Choroid plexus epithelial cell (primary cell): ENCODE measurements at regions not wholly inside any gene's neighbourhood (a gene's known extent, or its start where the extent isn't known, plus 50 kb on each side); places are given as distances from the start of the nearest gene placed in this dataset.
A peak's percentile ranks its signal among the peaks of the same experiment; 100 is the strongest.

Experiments
- DNase-seq: peaks from one replicate; pipeline ENCODE4 v3.0.0-alpha.2; 2010; ENCODE audit warnings: low read depth
- H3K4me3 ChIP-seq: 2 replicates; pipeline ENCODE4 v1.5.1; 2011; ENCODE audit warnings: low read depth, mild to moderate bottlenecking, control low read depth, low read length, moderate library complexity
- TF ChIP-seq, protein P1 (sequence below): conservative IDR thresholded peaks from 2 replicates; pipeline ENCODE4 v1.5.1; 2011; ENCODE audit warnings: low read depth, mild to moderate bottlenecking, control low read depth, inconsistent platforms, low read length, moderate library complexity

DNA sequence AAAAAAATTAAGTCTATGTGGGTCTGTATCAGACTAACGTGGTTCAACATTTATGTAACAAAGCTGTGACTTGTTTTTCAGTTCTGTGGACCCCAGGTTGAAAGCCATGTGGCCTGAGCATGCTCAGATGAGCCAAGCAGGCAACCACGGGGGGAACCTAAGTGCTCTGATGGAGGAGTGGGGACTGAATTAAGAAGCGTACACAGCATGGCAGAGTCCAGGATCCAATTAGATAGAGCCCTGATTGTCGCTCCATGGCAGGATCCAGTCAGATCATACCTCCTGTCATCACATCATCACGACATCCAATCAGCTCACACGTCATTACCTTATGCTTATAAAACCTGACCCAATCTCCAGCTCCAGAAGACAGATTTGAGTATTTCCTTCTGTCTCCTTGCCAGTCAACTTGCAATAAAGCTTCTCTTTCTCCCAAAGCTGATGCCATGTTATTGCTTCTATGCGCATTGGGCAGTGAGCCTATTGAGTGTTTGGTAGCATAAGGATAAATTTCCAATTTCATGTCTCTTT lies 1013.1 kb upstream of the TMEM132C start:
- TF ChIP-seq, protein P1, sequence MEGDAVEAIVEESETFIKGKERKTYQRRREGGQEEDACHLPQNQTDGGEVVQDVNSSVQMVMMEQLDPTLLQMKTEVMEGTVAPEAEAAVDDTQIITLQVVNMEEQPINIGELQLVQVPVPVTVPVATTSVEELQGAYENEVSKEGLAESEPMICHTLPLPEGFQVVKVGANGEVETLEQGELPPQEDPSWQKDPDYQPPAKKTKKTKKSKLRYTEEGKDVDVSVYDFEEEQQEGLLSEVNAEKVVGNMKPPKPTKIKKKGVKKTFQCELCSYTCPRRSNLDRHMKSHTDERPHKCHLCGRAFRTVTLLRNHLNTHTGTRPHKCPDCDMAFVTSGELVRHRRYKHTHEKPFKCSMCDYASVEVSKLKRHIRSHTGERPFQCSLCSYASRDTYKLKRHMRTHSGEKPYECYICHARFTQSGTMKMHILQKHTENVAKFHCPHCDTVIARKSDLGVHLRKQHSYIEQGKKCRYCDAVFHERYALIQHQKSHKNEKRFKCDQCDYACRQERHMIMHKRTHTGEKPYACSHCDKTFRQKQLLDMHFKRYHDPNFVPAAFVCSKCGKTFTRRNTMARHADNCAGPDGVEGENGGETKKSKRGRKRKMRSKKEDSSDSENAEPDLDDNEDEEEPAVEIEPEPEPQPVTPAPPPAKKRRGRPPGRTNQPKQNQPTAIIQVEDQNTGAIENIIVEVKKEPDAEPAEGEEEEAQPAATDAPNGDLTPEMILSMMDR, result no peak
- no peak for DNase-seq
- H3K4me3 ChIP-seq, result no peak overlapping the region

DNA sequence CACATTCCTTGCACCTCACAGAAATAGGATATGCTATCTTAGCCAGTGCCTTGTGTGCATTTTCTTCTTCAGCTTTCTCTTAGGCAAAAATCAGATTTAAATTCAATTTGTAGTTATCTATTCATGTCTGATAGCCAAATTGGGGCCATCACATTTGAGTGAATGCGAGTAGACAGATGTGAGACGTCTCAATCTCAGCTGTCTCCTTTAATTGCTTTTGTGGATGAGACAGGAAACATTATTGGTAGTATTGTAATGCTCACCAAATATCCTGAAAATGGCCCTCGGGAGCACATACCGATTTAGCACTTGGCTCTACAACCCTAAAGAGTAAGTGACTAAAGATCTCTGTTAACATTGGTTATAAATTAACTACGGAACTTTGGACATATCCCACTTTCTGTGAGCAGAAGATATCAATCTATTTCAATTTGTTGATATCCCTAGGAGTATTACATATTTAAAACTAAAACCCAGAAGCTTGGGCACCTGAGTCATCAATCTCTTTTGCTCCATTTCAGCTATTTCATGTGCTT lies 1012.5 kb upstream of the TMEM132C start:
- H3K4me3 ChIP-seq, result no peak overlapping the region
- TF ChIP-seq, protein P1, result no peak
- no peak for DNase-seq

DNA sequence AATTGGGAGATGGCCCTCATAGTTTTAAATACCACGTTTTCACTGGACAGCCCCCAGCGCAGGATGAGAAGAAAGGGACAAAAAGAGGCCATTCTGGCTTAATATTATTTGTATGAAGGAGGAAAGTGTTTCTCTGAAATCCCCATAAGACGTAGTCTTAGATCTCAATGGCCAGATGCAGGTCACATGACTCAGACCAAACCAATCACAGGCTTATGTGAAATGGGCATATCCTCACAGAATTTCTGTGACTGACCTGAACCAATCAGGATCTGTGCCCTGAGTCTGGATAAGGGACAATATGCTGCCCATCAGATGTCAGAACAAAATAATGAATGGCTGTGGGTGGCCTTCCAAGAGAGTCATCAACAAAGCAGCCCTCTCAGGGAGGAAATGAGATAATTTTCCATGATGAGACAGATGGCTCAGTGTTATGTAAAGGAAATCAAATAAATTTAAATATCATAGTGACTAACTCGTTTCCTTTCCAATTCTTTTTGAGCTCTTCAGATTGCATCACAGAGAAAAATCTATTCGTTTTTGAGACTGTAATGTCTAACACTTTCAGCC lies 1009.5 kb upstream of the TMEM132C start:
- TF ChIP-seq, protein P1, result no peak
- DNase-seq, result peak; percentile 17
- H3K4me3 ChIP-seq, result no peak overlapping the region

DNA sequence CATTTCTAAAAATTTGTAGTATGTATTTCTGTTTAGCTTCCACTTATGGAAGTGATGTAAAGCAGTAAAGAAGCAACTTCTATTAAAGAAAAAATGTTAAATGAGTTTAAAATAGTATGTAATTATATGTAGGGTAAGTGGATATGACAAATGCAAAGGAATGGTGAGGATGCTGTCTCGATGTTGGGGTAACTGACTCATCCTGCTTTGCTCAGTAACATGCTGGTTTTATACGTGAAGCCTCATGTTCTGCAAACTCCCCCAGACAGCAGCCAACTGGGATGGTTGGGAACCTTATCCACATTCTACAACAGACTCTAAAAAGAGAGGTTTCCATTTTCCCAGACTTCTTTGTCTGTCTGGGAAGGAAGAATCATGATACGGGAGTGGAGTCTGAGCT lies 1006.4 kb upstream of the TMEM132C start:
- TF ChIP-seq, protein P1, result no peak
- H3K4me3 ChIP-seq, result no peak overlapping the region
- no peak for DNase-seq

DNA sequence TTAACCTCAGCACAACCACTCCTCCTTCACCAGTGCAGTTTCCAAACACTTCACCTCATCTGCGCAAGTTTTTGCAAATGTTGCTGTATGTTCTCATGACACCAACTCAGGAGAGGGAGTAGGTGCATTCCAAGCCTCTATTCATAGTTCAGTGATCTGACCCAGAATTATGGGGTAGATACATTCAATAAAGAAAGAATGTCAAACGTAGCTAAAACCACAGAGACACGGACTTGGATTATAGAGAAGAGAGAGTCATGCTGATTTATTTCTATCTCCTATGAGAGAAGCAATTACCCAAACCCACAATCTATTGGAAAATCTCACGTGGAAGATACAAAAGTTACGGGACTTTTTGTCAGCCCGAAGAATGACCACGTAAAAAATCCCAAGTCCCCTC lies 1006.0 kb upstream of the TMEM132C start:
- DNase-seq, result no peak
- H3K4me3 ChIP-seq, result no peak overlapping the region
- TF ChIP-seq, protein P1, result no peak

DNA sequence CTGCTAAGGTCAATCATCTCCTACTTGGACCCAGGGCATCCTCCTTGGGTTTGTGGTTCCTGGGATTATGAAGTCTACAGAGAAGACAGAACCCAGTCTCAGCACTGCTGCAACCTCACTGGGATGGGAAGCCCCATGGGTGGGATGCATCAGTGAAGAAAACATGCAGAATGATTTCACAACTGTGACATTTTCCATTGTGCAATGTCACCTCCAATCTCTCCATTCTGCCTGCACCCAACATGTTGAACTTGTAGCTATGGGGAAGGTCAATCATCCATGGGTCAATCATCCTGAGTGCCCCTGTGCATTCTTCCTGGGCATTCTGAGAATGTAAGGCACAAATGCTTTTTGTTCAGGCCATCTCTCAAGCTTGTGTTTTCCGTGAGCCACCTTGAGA lies 1004.4 kb upstream of the TMEM132C start:
- TF ChIP-seq, protein P1, result no peak
- no peak for DNase-seq
- no peak overlapping the region for H3K4me3 ChIP-seq

DNA sequence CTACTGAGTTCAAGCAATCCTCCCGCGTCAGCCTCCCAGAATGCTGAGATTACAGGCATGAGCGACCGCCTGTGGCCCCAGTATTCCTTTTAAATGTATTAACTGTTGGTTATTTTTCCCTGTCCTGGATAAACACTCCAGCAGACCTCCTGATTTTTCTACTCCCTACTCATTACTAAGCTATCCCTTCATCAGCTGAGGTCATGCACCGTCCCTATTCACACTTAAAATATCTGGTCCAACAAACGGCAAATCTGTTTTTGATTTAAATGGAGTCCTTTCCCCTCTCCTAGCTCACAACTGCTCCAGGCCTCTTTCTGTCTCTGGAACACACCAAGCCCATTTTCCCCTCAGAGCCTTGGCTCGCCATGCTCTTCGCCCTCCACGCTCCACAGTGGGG lies 1003.3 kb upstream of the TMEM132C start:
- no peak for DNase-seq

More for the DNA sequence above, 1003.3 kb upstream of the TMEM132C start:
- no peak overlapping the region for H3K4me3 ChIP-seq
- TF ChIP-seq, protein P1, result no peak
